ENCODE measurements at regions not wholly inside any gene's neighbourhood (a gene's known extent, or its start where the extent isn't known, plus 50 kb on each side); places are given as distances from the start of the nearest gene placed in this dataset.

GRCh38 chr6:4636881-4637224 lies 139.4 kb upstream of the CDYL start:
- TF ChIP-seq POLR2AphosphoS5 (IDR thresholded peaks at IDR 0.05) (no peak), CTCF (IDR thresholded peaks at IDR 0.05) (no peak), EP300 (IDR thresholded peaks at IDR 0.05; ENCODE audit: low read depth) (no peak)

All from transverse colon (tissue), 4 donors.